IMR-90 (cell line): ENCODE measurements at regions not wholly inside any gene's neighbourhood (a gene's known extent, or its start where the extent isn't known, plus 50 kb on each side); places are given as distances from the start of the nearest gene placed in this dataset.

Experiments
- ATAC-seq: fragments of 200-7000 bp; cut with Tn5 transposase; 2 replicates; pipeline ENCODE4 v1.9.1; 2020; ENCODE audit warnings: low read depth, mild to moderate bottlenecking, moderate library complexity
- BruUV-seq: library from RNA; stranded (reverse); fragments of 400-500 nt; replicated peaks from 2 replicates; lab custom pipeline; 2021; lab: Mats Ljungman, UMichigan
- CTCF ChIA-PET: fragments of 300-600 bp; formaldehyde crosslinking; extraction: SDS; loops from one replicate; lab custom pipeline; 2021; ENCODE audit warnings: antibody characterized with exemption; lab: Yijun Ruan, JAX
- POLR2A ChIA-PET: fragments of 300-600 bp; sonication (Branson Sonifier 250); formaldehyde crosslinking; loops from one replicate; lab custom pipeline; 2022; ENCODE audit warnings: antibody characterized with exemption; ENCODE audit not compliant: unreplicated experiment; lab: Charles Lee
- DNase-seq: peaks from one replicate; pipeline ENCODE4 v3.0.0; 2013
- H2AFZ ChIP-seq: replicated peaks from 2 replicates; pipeline ENCODE3; 2013; ENCODE audit warnings: low read length, mild to moderate bottlenecking; ENCODE audit not compliant: poor library complexity
- H2AK5ac ChIP-seq: 2 replicates; pipeline ENCODE4 v1.6.1; 2013; ENCODE audit warnings: low read depth, low read length, inconsistent platforms
- H2AK9ac ChIP-seq: replicated peaks from 2 replicates; pipeline ENCODE3; 2013; ENCODE audit warnings: mild to moderate bottlenecking, low read depth, low read length, moderate library complexity; ENCODE audit not compliant: poor library complexity
- H2BK120ac ChIP-seq: 2 replicates; pipeline ENCODE4 v1.6.1; 2013; ENCODE audit warnings: low read depth, low read length, inconsistent platforms
- H2BK15ac ChIP-seq: 3 replicates; pipeline ENCODE4 v1.6.1; 2013; ENCODE audit warnings: low read depth, low read length, inconsistent platforms
- H2BK20ac ChIP-seq: 2 replicates; pipeline ENCODE4 v1.6.1; 2013; ENCODE audit warnings: low read depth, mild to moderate bottlenecking, inconsistent platforms, low read length, moderate library complexity
- H2BK5ac ChIP-seq: 2 replicates; pipeline ENCODE4 v1.6.1; 2013; ENCODE audit warnings: mild to moderate bottlenecking, low read depth, low read length, inconsistent platforms; ENCODE audit not compliant: poor library complexity, severe bottlenecking
- H3K14ac ChIP-seq: replicated peaks from 2 replicates; pipeline ENCODE4 v1.6.1; 2013; ENCODE audit warnings: low read depth, low read length, inconsistent platforms
- H3K18ac ChIP-seq: 2 replicates; pipeline ENCODE4 v1.6.1; 2013; ENCODE audit warnings: low read depth, low read length, control low read depth
- H3K23ac ChIP-seq: 2 replicates; pipeline ENCODE4 v1.6.1; 2013; ENCODE audit warnings: low read depth, low read length, inconsistent platforms
- H3K27ac ChIP-seq: 2 replicates; pipeline ENCODE4 v1.5.1; 2013; ENCODE audit warnings: mild to moderate bottlenecking, control low read depth, low read length; ENCODE audit not compliant: insufficient read depth
- H3K27me3 ChIP-seq: 2 replicates; pipeline ENCODE4 v1.6.1; 2013; ENCODE audit warnings: low read length; ENCODE audit not compliant: control insufficient read depth, insufficient read depth
- H3K36me3 ChIP-seq: 2 replicates; pipeline ENCODE4 v1.6.1; 2013; ENCODE audit warnings: low read length, mixed read lengths; ENCODE audit not compliant: control insufficient read depth, insufficient read depth
- H3K4ac ChIP-seq: 2 replicates; pipeline ENCODE4 v1.6.1; 2013; ENCODE audit warnings: low read depth, low read length, inconsistent platforms
- H3K4me1 ChIP-seq: 2 replicates; pipeline ENCODE4 v1.6.1; 2013; ENCODE audit warnings: low read length, mixed read lengths; ENCODE audit not compliant: control insufficient read depth, insufficient read depth
- H3K4me2 ChIP-seq: 2 replicates; pipeline ENCODE4 v1.6.1; 2013; ENCODE audit warnings: low read depth, mild to moderate bottlenecking, control low read depth, low read length, moderate library complexity
- H3K4me3 ChIP-seq: 2 replicates; pipeline ENCODE4 v1.5.1; 2013; ENCODE audit warnings: low read depth, mild to moderate bottlenecking, control low read depth, low read length, moderate library complexity; ENCODE audit not compliant: insufficient read depth
- H3K56ac ChIP-seq: 2 replicates; pipeline ENCODE4 v1.6.1; 2013; ENCODE audit warnings: low read length, inconsistent platforms; ENCODE audit not compliant: insufficient read depth; ENCODE audit errors: extremely low read depth
- H3K79me1 ChIP-seq, 2 experiments: 2 replicates each; pipeline ENCODE4 v1.6.1; 2013; ENCODE audit warnings: low read length in 2 of 2, inconsistent platforms in 1 of 2, low read depth in 1 of 2
- H3K9ac ChIP-seq: 2 replicates; pipeline ENCODE4 v1.6.1; 2013; ENCODE audit warnings: low read depth, low read length, control low read depth
- H3K9me1 ChIP-seq: 2 replicates; pipeline ENCODE4 v1.6.1; 2013; ENCODE audit warnings: low read length, inconsistent platforms; ENCODE audit not compliant: insufficient read depth
- H3K9me3 ChIP-seq: 2 replicates; pipeline ENCODE4 v1.6.1; 2013; ENCODE audit warnings: low read length; ENCODE audit not compliant: control insufficient read depth, insufficient read depth
- H4K20me1 ChIP-seq: 2 replicates; pipeline ENCODE4 v1.6.1; 2013; ENCODE audit warnings: low read length, inconsistent platforms; ENCODE audit not compliant: insufficient read depth
- H4K5ac ChIP-seq: 2 replicates; pipeline ENCODE4 v1.6.1; 2013; ENCODE audit warnings: mild to moderate bottlenecking, low read depth, low read length, control low read depth
- H4K8ac ChIP-seq, 2 experiments: 2 replicates each; pipeline ENCODE4 v1.6.1; 2013; ENCODE audit warnings: low read depth in 2 of 2, low read length in 2 of 2, control low read depth in 1 of 2, inconsistent platforms in 1 of 2
- H4K91ac ChIP-seq: 2 replicates; pipeline ENCODE4 v1.6.1; 2013; ENCODE audit warnings: low read depth, low read length, inconsistent platforms; ENCODE audit not compliant: insufficient read depth
- BHLHE40 ChIP-seq: fragments of 150-350 bp; IDR thresholded peaks from 2 replicates; pipeline ENCODE4 v1.6.1; 2016; ENCODE audit warnings: mild to moderate bottlenecking, low read depth, low read length
- CEBPB ChIP-seq: IDR thresholded peaks from 2 replicates; pipeline ENCODE4 v1.6.1; 2012; ENCODE audit warnings: low read depth, low read length, improper control_type of control experiment
- CHD1 ChIP-seq: IDR thresholded peaks from 2 replicates; pipeline ENCODE4 v1.6.1; 2012; ENCODE audit warnings: low read depth, low read length, improper control_type of control experiment
- FOS ChIP-seq: fragments of 150-350 bp; IDR thresholded peaks from 2 replicates; pipeline ENCODE4 v1.6.1; 2016; ENCODE audit warnings: low read depth, low read length
- MAFK ChIP-seq: IDR thresholded peaks from 2 replicates; pipeline ENCODE4 v1.6.1; 2012; ENCODE audit warnings: low read depth, low read length, improper control_type of control experiment
- MAZ ChIP-seq: IDR thresholded peaks from 2 replicates; pipeline ENCODE4 v1.6.1; 2012; ENCODE audit warnings: low read depth, mild to moderate bottlenecking, low read length, improper control_type of control experiment, moderate library complexity, borderline replicate concordance
- MXI1 ChIP-seq: IDR thresholded peaks from 2 replicates; pipeline ENCODE4 v1.6.1; 2012; ENCODE audit warnings: low read depth, mild to moderate bottlenecking, low read length, moderate library complexity, borderline replicate concordance
- NFE2L2 ChIP-seq: fragments of 150-350 bp; IDR thresholded peaks from 2 replicates; pipeline ENCODE4 v1.6.1; 2016; ENCODE audit warnings: low read depth, mild to moderate bottlenecking, low read length
- POLR2A ChIP-seq: IDR thresholded peaks from 2 replicates; pipeline ENCODE4 v1.6.1; 2012; ENCODE audit warnings: mild to moderate bottlenecking, low read depth, low read length
- RAD21 ChIP-seq: IDR thresholded peaks from 2 replicates; pipeline ENCODE4 v1.6.1; 2012; ENCODE audit warnings: low read length, improper control_type of control experiment
- RCOR1 ChIP-seq: IDR thresholded peaks from 2 replicates; pipeline ENCODE4 v1.6.1; 2012; ENCODE audit warnings: mild to moderate bottlenecking, low read length, improper control_type of control experiment; ENCODE audit not compliant: insufficient replicate concordance
- RFX5 ChIP-seq: IDR thresholded peaks from 2 replicates; pipeline ENCODE4 v1.8.0; 2012; ENCODE audit warnings: low read depth, mild to moderate bottlenecking, low read length, moderate library complexity
- SMC3 ChIP-seq: fragments of 150-350 bp; IDR thresholded peaks from 2 replicates; pipeline ENCODE4 v1.6.1; 2016; ENCODE audit warnings: low read depth, mild to moderate bottlenecking, antibody characterized with exemption, low read length, moderate library complexity
- WGBS, 2 experiments: methylation state at CpG; one replicate each; pipeline versions ENCODE4 v1.1.5 to v1.1.7; 2013; ENCODE audit warnings: missing lambda C conversion rate in 2 of 2; ENCODE audit not compliant: insufficient read length in 1 of 2; ENCODE audit errors: extremely low coverage in 2 of 2; 5-methylcytosine and 5-hydroxymethylcytosine counted together
- dilution Hi-C: fragments of 300-500 bp; cut with HindIII; formaldehyde crosslinking; loops from one replicate; pipeline ENCODE4 v1.14.3; 2018; ENCODE audit warnings: low sequenced_read_pairs; ENCODE audit not compliant: unreplicated experiment
- in situ Hi-C: fragments of 300-500 bp; cut with MboI; formaldehyde crosslinking; loops from 3 replicates; pipeline ENCODE4 v1.14.3; 2019; ENCODE audit warnings: low sequenced_read_pairs, inconsistent platforms, mixed read lengths
- intact Hi-C: fragments of 100-400 bp; cut with micrococcal nuclease; formaldehyde crosslinking; loops from 2 replicates; pipeline ENCODE4 v1.10.0; 2022
- TF ChIP-seq, protein P1 (sequence below): fragments of 150-350 bp; IDR thresholded peaks from 2 replicates; pipeline ENCODE4 v1.6.1; 2017; ENCODE audit warnings: mild to moderate bottlenecking, antibody characterized with exemption, low read length, low read depth
- TF ChIP-seq, protein P2 (sequence below): conservative IDR thresholded peaks from 2 replicates; pipeline ENCODE4 v1.5.1; 2012; ENCODE audit warnings: mild to moderate bottlenecking, low read depth, low read length, improper control_type of control experiment
- TF ChIP-seq, protein P3 (sequence below): fragments of 150-350 bp; IDR thresholded peaks from 2 replicates; pipeline ENCODE4 v1.6.1; 2016; ENCODE audit warnings: low read depth, mild to moderate bottlenecking, low read length, moderate library complexity, borderline replicate concordance

DNA sequence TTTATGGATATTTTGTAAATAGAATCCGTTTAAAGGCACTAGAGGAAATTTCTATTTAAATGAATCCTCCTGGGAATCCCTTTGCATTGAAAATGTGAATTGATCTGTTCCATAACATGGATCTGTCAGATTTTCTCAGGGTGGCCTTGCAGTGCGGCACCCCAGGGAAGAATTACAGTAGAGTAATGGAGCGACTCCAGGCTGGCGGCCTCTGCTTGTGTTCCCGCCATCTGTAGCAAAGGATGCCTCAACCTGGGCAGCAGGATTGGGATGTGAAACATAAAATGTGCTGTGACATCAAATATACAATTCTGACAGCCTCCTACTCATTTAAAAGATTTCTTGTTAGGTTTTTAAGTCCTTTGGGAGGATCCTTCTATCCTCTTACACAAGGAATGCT lies 115.9 kb downstream of the RHOU start:
- H3K9me3 ChIP-seq, result no peaks in the 10 kb centered on the region
- TF ChIP-seq MXI1 (no peak), RCOR1 (no peak), RFX5 (no peak), MAZ (no peak), FOS (no peak), CEBPB (no peak), SMC3 (no peak), RAD21 (no peak), POLR2A (no peak), NFE2L2 (no peak), BHLHE40 (no peak), CHD1 (no peak), MAFK (no peak)
- TF ChIP-seq, protein P1, sequence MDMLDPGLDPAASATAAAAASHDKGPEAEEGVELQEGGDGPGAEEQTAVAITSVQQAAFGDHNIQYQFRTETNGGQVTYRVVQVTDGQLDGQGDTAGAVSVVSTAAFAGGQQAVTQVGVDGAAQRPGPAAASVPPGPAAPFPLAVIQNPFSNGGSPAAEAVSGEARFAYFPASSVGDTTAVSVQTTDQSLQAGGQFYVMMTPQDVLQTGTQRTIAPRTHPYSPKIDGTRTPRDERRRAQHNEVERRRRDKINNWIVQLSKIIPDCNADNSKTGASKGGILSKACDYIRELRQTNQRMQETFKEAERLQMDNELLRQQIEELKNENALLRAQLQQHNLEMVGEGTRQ, result no peak
- TF ChIP-seq, protein P2, sequence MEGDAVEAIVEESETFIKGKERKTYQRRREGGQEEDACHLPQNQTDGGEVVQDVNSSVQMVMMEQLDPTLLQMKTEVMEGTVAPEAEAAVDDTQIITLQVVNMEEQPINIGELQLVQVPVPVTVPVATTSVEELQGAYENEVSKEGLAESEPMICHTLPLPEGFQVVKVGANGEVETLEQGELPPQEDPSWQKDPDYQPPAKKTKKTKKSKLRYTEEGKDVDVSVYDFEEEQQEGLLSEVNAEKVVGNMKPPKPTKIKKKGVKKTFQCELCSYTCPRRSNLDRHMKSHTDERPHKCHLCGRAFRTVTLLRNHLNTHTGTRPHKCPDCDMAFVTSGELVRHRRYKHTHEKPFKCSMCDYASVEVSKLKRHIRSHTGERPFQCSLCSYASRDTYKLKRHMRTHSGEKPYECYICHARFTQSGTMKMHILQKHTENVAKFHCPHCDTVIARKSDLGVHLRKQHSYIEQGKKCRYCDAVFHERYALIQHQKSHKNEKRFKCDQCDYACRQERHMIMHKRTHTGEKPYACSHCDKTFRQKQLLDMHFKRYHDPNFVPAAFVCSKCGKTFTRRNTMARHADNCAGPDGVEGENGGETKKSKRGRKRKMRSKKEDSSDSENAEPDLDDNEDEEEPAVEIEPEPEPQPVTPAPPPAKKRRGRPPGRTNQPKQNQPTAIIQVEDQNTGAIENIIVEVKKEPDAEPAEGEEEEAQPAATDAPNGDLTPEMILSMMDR, result no peak
- TF ChIP-seq, protein P3, sequence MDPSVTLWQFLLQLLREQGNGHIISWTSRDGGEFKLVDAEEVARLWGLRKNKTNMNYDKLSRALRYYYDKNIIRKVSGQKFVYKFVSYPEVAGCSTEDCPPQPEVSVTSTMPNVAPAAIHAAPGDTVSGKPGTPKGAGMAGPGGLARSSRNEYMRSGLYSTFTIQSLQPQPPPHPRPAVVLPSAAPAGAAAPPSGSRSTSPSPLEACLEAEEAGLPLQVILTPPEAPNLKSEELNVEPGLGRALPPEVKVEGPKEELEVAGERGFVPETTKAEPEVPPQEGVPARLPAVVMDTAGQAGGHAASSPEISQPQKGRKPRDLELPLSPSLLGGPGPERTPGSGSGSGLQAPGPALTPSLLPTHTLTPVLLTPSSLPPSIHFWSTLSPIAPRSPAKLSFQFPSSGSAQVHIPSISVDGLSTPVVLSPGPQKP, result no peak
- no TSS peak for BruUV-seq
- no peak overlapping the region for H2AK5ac ChIP-seq
- H3K27ac ChIP-seq, result no peak overlapping the region
- no peaks in the 10 kb centered on the region for H3K27me3 ChIP-seq
- in situ Hi-C loops, result no loop called here
- ATAC-seq (no peak), DNase-seq (no peak)
- H3K4ac ChIP-seq, result no peak overlapping the region
- peaks cover 5% of the 10 kb centered on the region; the same call in 1 of the 2 replicates for H3K4me1 ChIP-seq
- H2BK20ac ChIP-seq, result no peak overlapping the region
- no peak overlapping the region for H3K23ac ChIP-seq
- no peak overlapping the region for H2BK120ac ChIP-seq
- H2AFZ ChIP-seq, result no peak overlapping the region
- no peak overlapping the region for H4K91ac ChIP-seq
- no peak overlapping the region for H2BK15ac ChIP-seq
- H3K18ac ChIP-seq, result no peak overlapping the region
- intact Hi-C loops, result no loop called here
- no peak overlapping the region for H3K4me3 ChIP-seq
- no CpG with 5 or more reads among the region's 5 CpGs for WGBS, 2 experiments
- no peak overlapping the region for H2BK5ac ChIP-seq
- 0 out of 2 replicates have a peak, but pooled peaks cover 6% of the 10 kb centered on the region for H3K9me1 ChIP-seq
- H2AK9ac ChIP-seq, result no peak overlapping the region
- H3K79me1 ChIP-seq, result no peaks in the 10 kb centered on the region
- no peak overlapping the region for H3K9ac ChIP-seq
- no peaks in the 10 kb centered on the region for H3K36me3 ChIP-seq
- no peak overlapping the region for H3K4me2 ChIP-seq
- dilution Hi-C loops, result no loop called here
- no peak overlapping the region for H3K56ac ChIP-seq
- no peak overlapping the region for H3K14ac ChIP-seq
- H4K5ac ChIP-seq, result no peak overlapping the region
- POLR2A ChIA-PET, result no interaction called here
- H4K20me1 ChIP-seq, result no peaks in the 10 kb centered on the region
- CTCF ChIA-PET, result no interaction called here
- no peak overlapping the region for H4K8ac ChIP-seq
